Liver (tissue), 8 donors: ENCODE measurements at regions not wholly inside any gene's neighbourhood (a gene's known extent, or its start where the extent isn't known, plus 50 kb on each side); places are given as distances from the start of the nearest gene placed in this dataset.

ENCODE experiments used
- DNase-seq: peaks from one replicate; pipeline ENCODE4 v3.0.0-alpha.2; 2017; ENCODE audit warnings: low spot score
- H3K27ac ChIP-seq, 2 donors: one replicate each; pipeline ENCODE4 v1.7.0; 2013; ENCODE audit warnings: inconsistent platforms in 2 of 2, low read length in 2 of 2, control low read depth in 1 of 2, low read depth in 1 of 2, mild to moderate bottlenecking in 1 of 2
- H3K27me3 ChIP-seq, 4 donors: one replicate each; pipeline versions ENCODE4 v1.6.1 to v1.7.0; 2013; ENCODE audit warnings: low read length in 3 of 4, inconsistent platforms in 1 of 4, mild to moderate bottlenecking in 1 of 4, moderate library complexity in 1 of 4; ENCODE audit not compliant: control insufficient read depth in 4 of 4, insufficient read depth in 4 of 4
- H3K36me3 ChIP-seq, 4 donors: one replicate each; pipeline versions ENCODE4 v1.6.1 to v1.7.0; 2013; ENCODE audit warnings: low read length in 3 of 4, mild to moderate bottlenecking in 3 of 4, low read depth in 1 of 4, moderate library complexity in 1 of 4; ENCODE audit not compliant: control insufficient read depth in 4 of 4, insufficient read depth in 3 of 4
- H3K4me1 ChIP-seq, 4 donors: one replicate each; pipeline versions ENCODE4 v1.6.1 to v1.7.0; 2013; ENCODE audit warnings: low read length in 3 of 4, mild to moderate bottlenecking in 3 of 4, moderate library complexity in 1 of 4; ENCODE audit not compliant: control insufficient read depth in 4 of 4, insufficient read depth in 4 of 4
- H3K4me3 ChIP-seq, 3 donors: one replicate each; pipeline versions ENCODE4 v1.6.1 to v1.7.0; 2013; ENCODE audit warnings: low read length in 3 of 3, control low read depth in 1 of 3, low read depth in 1 of 3, mild to moderate bottlenecking in 1 of 3
- H3K9ac ChIP-seq, 2 donors: one replicate each; pipeline ENCODE4 v1.7.0; 2013; ENCODE audit warnings: low read length in 2 of 2, mild to moderate bottlenecking in 2 of 2, moderate library complexity in 2 of 2, control low read depth in 1 of 2, low read depth in 1 of 2
- H3K9me3 ChIP-seq, 4 donors: one replicate each; pipeline versions ENCODE4 v1.6.1 to v1.7.0; 2013; ENCODE audit warnings: low read length in 3 of 4; ENCODE audit not compliant: control insufficient read depth in 4 of 4
- EGR1 ChIP-seq, 2 donors: IDR thresholded peaks; 2 replicates each; pipeline ENCODE4 v1.6.1; 2016 to 2018; ENCODE audit warnings: antibody characterized with exemption in 2 of 2, low read depth in 2 of 2
- FOXA1 ChIP-seq: IDR thresholded peaks from 2 replicates; pipeline ENCODE4 v1.6.1; 2016; ENCODE audit warnings: antibody characterized with exemption
- FOXA2 ChIP-seq: IDR thresholded peaks from 2 replicates; pipeline ENCODE4 v1.6.1; 2016; ENCODE audit warnings: antibody characterized with exemption
- GABPA ChIP-seq, 2 donors: IDR thresholded peaks in 1 of 2; conservative IDR thresholded peaks in 1 of 2; 2 replicates each; pipeline ENCODE4 v1.6.1; 2016; ENCODE audit warnings: antibody characterized with exemption in 2 of 2, mild to moderate bottlenecking in 1 of 2, moderate library complexity in 1 of 2
- HNF4G ChIP-seq: IDR thresholded peaks from 2 replicates; pipeline ENCODE4 v1.6.1; 2016; ENCODE audit warnings: antibody characterized with exemption
- JUND ChIP-seq, 2 donors: IDR thresholded peaks; 2 replicates each; pipeline ENCODE4 v1.6.1; 2016; ENCODE audit warnings: antibody characterized with exemption in 2 of 2
- NR2F2 ChIP-seq: IDR thresholded peaks from 2 replicates; pipeline ENCODE4 v1.6.1; 2016; ENCODE audit warnings: antibody characterized with exemption
- RAD21 ChIP-seq, 2 donors: IDR thresholded peaks; 2 replicates each; pipeline ENCODE4 v1.6.1; 2016; ENCODE audit warnings: antibody characterized with exemption in 2 of 2, mild to moderate bottlenecking in 2 of 2
- RXRA ChIP-seq, 2 donors: IDR thresholded peaks; 2 replicates each; pipeline ENCODE4 v1.6.1; 2017 to 2018; ENCODE audit warnings: antibody characterized with exemption in 2 of 2, mild to moderate bottlenecking in 1 of 2
- SP1 ChIP-seq: IDR thresholded peaks from 2 replicates; pipeline ENCODE4 v1.6.1; 2018; ENCODE audit warnings: antibody characterized with exemption, mild to moderate bottlenecking
- TAF1 ChIP-seq: conservative IDR thresholded peaks from 2 replicates; pipeline ENCODE4 v1.6.1; 2016; ENCODE audit warnings: antibody characterized with exemption, mild to moderate bottlenecking
- YY1 ChIP-seq: IDR thresholded peaks from 2 replicates; pipeline ENCODE4 v1.6.1; 2016; ENCODE audit warnings: antibody characterized with exemption, mild to moderate bottlenecking
- WGBS: extraction: QIAGEN DNeasy Blood & Tissue Kit; methylation state at CpG from one replicate; pipeline ENCODE4 v1.1.7; 2013; 5-methylcytosine and 5-hydroxymethylcytosine counted together
- TF ChIP-seq, protein P1 (sequence below): fragments of 150-350 bp; IDR thresholded peaks from 2 replicates; pipeline ENCODE4 v1.5.1; 2017; ENCODE audit warnings: improper control_type of control experiment, low read depth, low read length; ENCODE audit not compliant: missing input control
- TF ChIP-seq, protein P2 (sequence below): IDR thresholded peaks from 2 replicates; pipeline ENCODE4 v1.6.1; 2016; ENCODE audit warnings: antibody characterized with exemption
- TF ChIP-seq, protein P3 (sequence below): IDR thresholded peaks from 2 replicates; pipeline ENCODE4 v1.6.1; 2016; ENCODE audit warnings: antibody characterized with exemption, mild to moderate bottlenecking
- TF ChIP-seq, protein P4 (sequence below): IDR thresholded peaks from 2 replicates; pipeline ENCODE4 v1.6.1; 2016; ENCODE audit warnings: antibody characterized with exemption
- TF ChIP-seq, protein P5 (sequence below): IDR thresholded peaks from 2 replicates; pipeline ENCODE4 v1.6.1; 2016; ENCODE audit warnings: antibody characterized with exemption
- donor health status: healthy.
- donor health status: healthy.
- donor health status: healthy.
- donor health status: healthy.
- donor health status: healthy.

DNA sequence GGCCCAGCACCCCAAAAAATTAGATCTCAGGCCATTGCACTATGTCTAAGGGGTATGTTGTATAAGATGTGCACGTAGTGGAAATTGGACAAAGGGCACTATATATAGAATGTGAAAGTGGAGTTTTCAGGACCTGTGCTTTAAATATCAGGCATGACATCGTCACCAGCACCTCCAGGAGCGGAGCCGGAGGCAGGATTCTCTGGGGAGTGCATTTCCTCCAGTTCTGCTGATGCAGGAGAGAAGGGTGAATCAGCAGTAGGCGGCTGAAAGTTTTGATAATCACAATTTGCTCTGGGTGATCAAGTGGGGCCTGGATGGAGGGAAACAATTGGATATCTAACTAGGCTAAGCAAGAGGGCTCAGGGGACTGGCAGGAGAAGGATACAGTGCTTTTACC lies 69.1 kb upstream of the NTM start:
- Histone ChIP-seq H3K36me3 (no peaks in the 10 kb centered on the region), H3K27me3 (peaks cover 0 to 5% (median 0%) of the 10 kb centered on the region in 4 donors)

DNA sequence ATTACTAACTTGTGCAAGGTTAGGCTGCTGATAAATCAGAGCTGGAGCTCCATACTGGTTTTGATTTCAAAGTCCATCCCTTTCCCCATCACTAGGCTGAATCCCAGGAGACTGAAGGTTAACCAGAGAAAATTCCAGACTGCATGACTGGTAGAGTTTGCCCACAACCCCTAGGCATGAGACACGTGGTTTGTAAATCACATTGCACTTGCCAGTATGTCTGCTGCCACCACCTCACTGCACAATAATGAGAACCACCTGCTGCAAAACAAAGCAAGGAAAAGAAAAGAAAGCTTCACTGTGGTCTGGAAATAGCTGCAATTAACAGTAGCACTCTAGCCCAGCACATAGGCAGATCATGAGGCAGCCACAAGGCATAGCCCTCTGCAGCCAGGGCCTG lies 67.6 kb upstream of the NTM start:
- Histone ChIP-seq H3K9me3 (no peaks in the 10 kb centered on the region), H3K4me1 (no peaks in the 10 kb centered on the region), H3K4me3 (no peak overlapping the region), H3K27ac (no peak overlapping the region), H3K27me3 (peaks cover 0 to 5% (median 0%) of the 10 kb centered on the region in 4 donors), H3K9ac (no peak overlapping the region), H3K36me3 (no peaks in the 10 kb centered on the region)
- 59% methylated on average over 1 of the region's 1 CpG for WGBS
- no peak for DNase-seq
- no peak for TF ChIP-seq RXRA (IDR thresholded peaks at IDR 0.05)
- TF ChIP-seq JUND (IDR thresholded peaks at IDR 0.05): no peak
- TF ChIP-seq SP1: no peak
- no peak for TF ChIP-seq YY1
- TF ChIP-seq HNF4G: no peak
- no peak for TF ChIP-seq NR2F2
- TF ChIP-seq TAF1: no peak
- TF ChIP-seq, protein P1, sequence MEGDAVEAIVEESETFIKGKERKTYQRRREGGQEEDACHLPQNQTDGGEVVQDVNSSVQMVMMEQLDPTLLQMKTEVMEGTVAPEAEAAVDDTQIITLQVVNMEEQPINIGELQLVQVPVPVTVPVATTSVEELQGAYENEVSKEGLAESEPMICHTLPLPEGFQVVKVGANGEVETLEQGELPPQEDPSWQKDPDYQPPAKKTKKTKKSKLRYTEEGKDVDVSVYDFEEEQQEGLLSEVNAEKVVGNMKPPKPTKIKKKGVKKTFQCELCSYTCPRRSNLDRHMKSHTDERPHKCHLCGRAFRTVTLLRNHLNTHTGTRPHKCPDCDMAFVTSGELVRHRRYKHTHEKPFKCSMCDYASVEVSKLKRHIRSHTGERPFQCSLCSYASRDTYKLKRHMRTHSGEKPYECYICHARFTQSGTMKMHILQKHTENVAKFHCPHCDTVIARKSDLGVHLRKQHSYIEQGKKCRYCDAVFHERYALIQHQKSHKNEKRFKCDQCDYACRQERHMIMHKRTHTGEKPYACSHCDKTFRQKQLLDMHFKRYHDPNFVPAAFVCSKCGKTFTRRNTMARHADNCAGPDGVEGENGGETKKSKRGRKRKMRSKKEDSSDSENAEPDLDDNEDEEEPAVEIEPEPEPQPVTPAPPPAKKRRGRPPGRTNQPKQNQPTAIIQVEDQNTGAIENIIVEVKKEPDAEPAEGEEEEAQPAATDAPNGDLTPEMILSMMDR: no peak
- TF ChIP-seq FOXA1: no peak
- no peak for TF ChIP-seq GABPA (IDR thresholded peaks at IDR 0.05 in 1 of 2, conservative IDR thresholded peaks at IDR 0.05 in 1 of 2)
- TF ChIP-seq, protein P2, sequence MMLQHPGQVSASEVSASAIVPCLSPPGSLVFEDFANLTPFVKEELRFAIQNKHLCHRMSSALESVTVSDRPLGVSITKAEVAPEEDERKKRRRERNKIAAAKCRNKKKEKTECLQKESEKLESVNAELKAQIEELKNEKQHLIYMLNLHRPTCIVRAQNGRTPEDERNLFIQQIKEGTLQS: no peak
- TF ChIP-seq, protein P3, sequence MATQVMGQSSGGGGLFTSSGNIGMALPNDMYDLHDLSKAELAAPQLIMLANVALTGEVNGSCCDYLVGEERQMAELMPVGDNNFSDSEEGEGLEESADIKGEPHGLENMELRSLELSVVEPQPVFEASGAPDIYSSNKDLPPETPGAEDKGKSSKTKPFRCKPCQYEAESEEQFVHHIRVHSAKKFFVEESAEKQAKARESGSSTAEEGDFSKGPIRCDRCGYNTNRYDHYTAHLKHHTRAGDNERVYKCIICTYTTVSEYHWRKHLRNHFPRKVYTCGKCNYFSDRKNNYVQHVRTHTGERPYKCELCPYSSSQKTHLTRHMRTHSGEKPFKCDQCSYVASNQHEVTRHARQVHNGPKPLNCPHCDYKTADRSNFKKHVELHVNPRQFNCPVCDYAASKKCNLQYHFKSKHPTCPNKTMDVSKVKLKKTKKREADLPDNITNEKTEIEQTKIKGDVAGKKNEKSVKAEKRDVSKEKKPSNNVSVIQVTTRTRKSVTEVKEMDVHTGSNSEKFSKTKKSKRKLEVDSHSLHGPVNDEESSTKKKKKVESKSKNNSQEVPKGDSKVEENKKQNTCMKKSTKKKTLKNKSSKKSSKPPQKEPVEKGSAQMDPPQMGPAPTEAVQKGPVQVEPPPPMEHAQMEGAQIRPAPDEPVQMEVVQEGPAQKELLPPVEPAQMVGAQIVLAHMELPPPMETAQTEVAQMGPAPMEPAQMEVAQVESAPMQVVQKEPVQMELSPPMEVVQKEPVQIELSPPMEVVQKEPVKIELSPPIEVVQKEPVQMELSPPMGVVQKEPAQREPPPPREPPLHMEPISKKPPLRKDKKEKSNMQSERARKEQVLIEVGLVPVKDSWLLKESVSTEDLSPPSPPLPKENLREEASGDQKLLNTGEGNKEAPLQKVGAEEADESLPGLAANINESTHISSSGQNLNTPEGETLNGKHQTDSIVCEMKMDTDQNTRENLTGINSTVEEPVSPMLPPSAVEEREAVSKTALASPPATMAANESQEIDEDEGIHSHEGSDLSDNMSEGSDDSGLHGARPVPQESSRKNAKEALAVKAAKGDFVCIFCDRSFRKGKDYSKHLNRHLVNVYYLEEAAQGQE: no peak
- TF ChIP-seq EGR1 (IDR thresholded peaks at IDR 0.05; ENCODE audit: low read depth in 2 of 2): no peak
- TF ChIP-seq, protein P4, sequence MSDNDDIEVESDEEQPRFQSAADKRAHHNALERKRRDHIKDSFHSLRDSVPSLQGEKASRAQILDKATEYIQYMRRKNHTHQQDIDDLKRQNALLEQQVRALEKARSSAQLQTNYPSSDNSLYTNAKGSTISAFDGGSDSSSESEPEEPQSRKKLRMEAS: no peak
- TF ChIP-seq FOXA2: no peak
- TF ChIP-seq, protein P5, sequence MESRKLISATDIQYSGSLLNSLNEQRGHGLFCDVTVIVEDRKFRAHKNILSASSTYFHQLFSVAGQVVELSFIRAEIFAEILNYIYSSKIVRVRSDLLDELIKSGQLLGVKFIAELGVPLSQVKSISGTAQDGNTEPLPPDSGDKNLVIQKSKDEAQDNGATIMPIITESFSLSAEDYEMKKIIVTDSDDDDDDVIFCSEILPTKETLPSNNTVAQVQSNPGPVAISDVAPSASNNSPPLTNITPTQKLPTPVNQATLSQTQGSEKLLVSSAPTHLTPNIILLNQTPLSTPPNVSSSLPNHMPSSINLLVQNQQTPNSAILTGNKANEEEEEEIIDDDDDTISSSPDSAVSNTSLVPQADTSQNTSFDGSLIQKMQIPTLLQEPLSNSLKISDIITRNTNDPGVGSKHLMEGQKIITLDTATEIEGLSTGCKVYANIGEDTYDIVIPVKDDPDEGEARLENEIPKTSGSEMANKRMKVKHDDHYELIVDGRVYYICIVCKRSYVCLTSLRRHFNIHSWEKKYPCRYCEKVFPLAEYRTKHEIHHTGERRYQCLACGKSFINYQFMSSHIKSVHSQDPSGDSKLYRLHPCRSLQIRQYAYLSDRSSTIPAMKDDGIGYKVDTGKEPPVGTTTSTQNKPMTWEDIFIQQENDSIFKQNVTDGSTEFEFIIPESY: no peak

More for the DNA sequence above, 69.1 kb upstream of the NTM start:
- TF ChIP-seq, protein P4: no peak
- TF ChIP-seq HNF4G (no peak), EGR1 (IDR thresholded peaks at IDR 0.05; ENCODE audit: low read depth in 2 of 2) (no peak), RAD21 (IDR thresholded peaks at IDR 0.05) (no peak), FOXA1 (no peak), YY1 (no peak), GABPA (IDR thresholded peaks at IDR 0.05 in 1 of 2, conservative IDR thresholded peaks at IDR 0.05 in 1 of 2) (no peak)
- TF ChIP-seq, protein P2: no peak
- TF ChIP-seq, protein P5: no peak
- no peak overlapping the region for H3K9ac ChIP-seq
- H3K4me1 ChIP-seq: no peaks in the 10 kb centered on the region
- H3K27ac ChIP-seq: no peak overlapping the region
- DNase-seq: no peak
- no peak overlapping the region for H3K4me3 ChIP-seq
- no peaks in the 10 kb centered on the region for H3K9me3 ChIP-seq
- 68% methylated on average over 5 of the region's 5 CpGs for WGBS
